IPS-20b (cell line): ENCODE measurements at regions not wholly inside any gene's neighbourhood (a gene's known extent, or its start where the extent isn't known, plus 50 kb on each side); places are given as distances from the start of the nearest gene placed in this dataset.

ENCODE experiments used
- H3K27ac ChIP-seq: one replicate; pipeline ENCODE4 v1.5.1; 2013; ENCODE audit warnings: low read length
- H3K27me3 ChIP-seq: 2 replicates; pipeline ENCODE4 v1.6.1; 2013; ENCODE audit warnings: mild to moderate bottlenecking, low read length, inconsistent platforms; ENCODE audit not compliant: insufficient read depth
- H3K36me3 ChIP-seq: 2 replicates; pipeline ENCODE4 v1.6.1; 2013; ENCODE audit warnings: low read depth, mild to moderate bottlenecking, inconsistent platforms, low read length, moderate library complexity; ENCODE audit not compliant: insufficient read depth
- H3K4me1 ChIP-seq: 2 replicates; pipeline ENCODE4 v1.6.1; 2013; ENCODE audit warnings: mild to moderate bottlenecking, control low read depth, inconsistent platforms, low read length, moderate library complexity; ENCODE audit not compliant: insufficient read depth
- H3K4me3 ChIP-seq: 2 replicates; pipeline ENCODE4 v1.5.1; 2013; ENCODE audit warnings: mild to moderate bottlenecking, low read length, inconsistent platforms
- H3K9ac ChIP-seq: 2 replicates; pipeline ENCODE4 v1.6.1; 2013; ENCODE audit warnings: low read depth, mild to moderate bottlenecking, inconsistent platforms, low read length, moderate library complexity
- H3K9me3 ChIP-seq: 2 replicates; pipeline ENCODE4 v1.6.1; 2013; ENCODE audit warnings: mild to moderate bottlenecking, low read depth, low read length, inconsistent platforms; ENCODE audit not compliant: insufficient read depth

DNA sequence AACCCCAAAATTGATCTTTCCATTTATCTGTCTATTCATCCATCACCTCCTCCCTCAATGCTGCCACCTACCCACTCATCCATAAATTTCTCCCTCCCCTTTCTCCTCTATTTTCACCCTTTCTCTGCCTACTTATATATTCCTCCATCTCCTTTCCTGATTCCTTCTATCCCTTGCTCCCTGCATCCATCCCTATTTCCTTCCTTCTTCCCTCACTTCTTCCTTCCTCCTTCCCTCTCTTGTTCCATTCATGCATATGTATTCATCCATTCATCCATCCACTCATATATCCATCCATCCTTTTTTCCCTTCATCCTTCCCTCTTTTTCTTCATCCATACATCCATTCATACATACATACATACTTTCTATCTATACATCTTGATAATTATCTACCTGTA lies 76.3 kb upstream of the GGTLC1 start:
- Histone ChIP-seq H3K4me3 (no peak overlapping the region), H3K27ac (no peak overlapping the region), H3K9me3 (no peaks in the 10 kb centered on the region), H3K27me3 (no peaks in the 10 kb centered on the region), H3K9ac (no peak overlapping the region), H3K36me3 (no peaks in the 10 kb centered on the region), H3K4me1 (no peaks in the 10 kb centered on the region)

DNA sequence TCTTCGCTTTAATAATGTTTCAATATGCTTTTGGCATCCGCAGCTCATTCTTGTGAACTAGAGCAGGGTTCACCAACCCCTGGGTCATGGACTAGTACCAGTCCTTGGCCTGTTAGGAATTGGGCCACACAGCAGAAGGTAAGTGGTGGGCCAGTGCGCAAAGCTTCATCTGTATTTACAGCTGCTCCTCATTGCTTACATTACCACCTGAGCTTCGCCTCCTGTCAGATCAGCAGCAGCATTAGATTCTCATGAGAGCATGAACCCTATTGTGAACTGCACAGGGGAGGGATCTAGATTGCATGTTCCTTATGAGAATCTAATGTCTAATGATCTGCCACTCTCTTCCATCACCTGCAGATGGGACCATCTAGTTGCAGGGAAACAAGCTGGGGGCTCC lies 75.5 kb upstream of the GGTLC1 start:
- H3K27ac ChIP-seq = no peak overlapping the region
- no peak overlapping the region for H3K9ac ChIP-seq
- H3K36me3 ChIP-seq = no peaks in the 10 kb centered on the region
- H3K27me3 ChIP-seq = no peaks in the 10 kb centered on the region
- no peaks in the 10 kb centered on the region for H3K9me3 ChIP-seq
- no peak overlapping the region for H3K4me3 ChIP-seq
- no peaks in the 10 kb centered on the region; the same call in 1 of the 2 replicates for H3K4me1 ChIP-seq

DNA sequence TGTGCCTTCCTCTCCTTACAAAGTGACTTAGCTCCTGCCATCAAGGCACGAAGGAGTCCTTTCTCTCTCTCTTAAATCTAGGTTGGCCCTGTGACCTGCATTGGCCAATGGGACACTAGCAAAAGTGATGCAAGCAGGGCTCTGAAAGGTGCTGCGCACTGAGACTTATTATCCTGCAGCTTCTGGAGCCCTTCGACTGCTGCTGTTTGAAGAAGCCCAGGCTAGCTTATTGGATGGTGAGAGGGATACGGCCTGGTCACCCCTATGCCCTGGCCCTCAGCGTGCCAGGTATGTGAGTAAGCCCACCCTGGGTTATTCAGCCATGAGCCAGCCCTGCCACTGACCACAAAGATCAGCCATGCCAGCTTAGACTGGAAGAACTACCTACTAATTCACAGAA lies 74.5 kb upstream of the GGTLC1 start:
- H3K9ac ChIP-seq = no peak overlapping the region
- H3K4me3 ChIP-seq = no peak overlapping the region
- no peaks in the 10 kb centered on the region for H3K36me3 ChIP-seq
- no peaks in the 10 kb centered on the region for H3K27me3 ChIP-seq
- no peak overlapping the region for H3K27ac ChIP-seq
- no peaks in the 10 kb centered on the region; the same call in 1 of the 2 replicates for H3K4me1 ChIP-seq
- no peaks in the 10 kb centered on the region for H3K9me3 ChIP-seq

DNA sequence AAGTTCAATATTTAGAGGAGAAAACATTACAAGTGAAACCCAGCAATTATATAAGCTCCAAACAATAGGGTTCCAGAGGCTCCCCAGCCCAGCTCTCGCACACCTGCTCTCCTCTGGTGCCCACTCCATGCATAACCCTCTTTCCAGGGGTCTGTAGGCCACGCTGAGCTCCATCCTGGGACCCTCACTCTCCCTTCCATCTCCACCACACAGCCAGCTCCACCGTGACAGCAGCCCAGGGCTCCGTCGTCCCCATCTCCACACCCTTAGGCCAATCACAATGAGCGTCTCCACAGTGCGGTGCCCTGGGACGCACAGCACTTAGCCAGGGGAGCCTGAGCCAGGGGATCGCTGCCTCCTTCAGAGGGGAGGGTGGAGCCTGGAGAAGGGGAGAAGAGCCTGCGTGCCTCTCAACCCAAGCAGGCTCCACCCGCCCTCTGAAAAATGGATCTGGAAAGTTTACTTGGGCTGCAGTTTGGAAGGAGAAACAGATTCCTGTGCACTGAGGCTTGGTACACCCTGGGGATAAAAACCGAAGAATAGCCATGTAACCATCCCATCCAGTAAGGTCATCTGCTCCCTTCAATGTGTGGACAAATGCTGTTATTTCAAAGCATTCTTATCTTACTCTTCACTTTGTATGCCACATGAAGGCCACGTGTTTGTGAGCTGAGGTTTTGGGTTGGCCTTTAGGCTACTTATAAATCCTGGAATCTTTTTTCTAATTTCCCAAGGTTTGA lies 72.4 kb upstream of the GGTLC1 start:
- Histone ChIP-seq H3K27me3 (no peaks in the 10 kb centered on the region), H3K9me3 (no peaks in the 10 kb centered on the region), H3K36me3 (no peaks in the 10 kb centered on the region), H3K27ac (no peak overlapping the region), H3K4me1 (no peaks in the 10 kb centered on the region; the same call in 1 of the 2 replicates), H3K4me3 (no peak overlapping the region), H3K9ac (no peak overlapping the region)

DNA sequence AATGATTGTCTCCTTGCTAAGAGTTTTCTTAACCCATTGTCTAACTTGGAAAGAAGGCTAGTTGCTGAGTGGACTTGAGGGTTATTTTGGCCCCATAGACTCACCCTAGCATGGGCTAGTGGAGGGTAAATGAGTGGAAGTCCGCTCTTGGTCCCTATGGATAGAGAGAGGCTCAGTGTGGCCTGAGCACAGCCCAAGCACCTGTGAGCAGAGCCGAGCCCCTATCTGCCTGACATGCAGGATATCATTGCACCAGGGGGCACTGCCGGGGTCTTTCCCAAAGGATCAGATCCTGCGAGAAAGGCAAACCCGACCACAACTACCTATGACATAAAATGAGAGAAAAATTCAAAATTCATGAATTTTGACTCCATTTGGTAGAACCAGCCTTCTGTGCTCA lies 70.6 kb upstream of the GGTLC1 start:
- Histone ChIP-seq H3K9me3 (no peaks in the 10 kb centered on the region), H3K4me1 (no peaks in the 10 kb centered on the region; the same call in 1 of the 2 replicates), H3K4me3 (no peak overlapping the region), H3K27me3 (no peaks in the 10 kb centered on the region), H3K27ac (no peak overlapping the region), H3K9ac (no peak overlapping the region), H3K36me3 (no peaks in the 10 kb centered on the region)

DNA sequence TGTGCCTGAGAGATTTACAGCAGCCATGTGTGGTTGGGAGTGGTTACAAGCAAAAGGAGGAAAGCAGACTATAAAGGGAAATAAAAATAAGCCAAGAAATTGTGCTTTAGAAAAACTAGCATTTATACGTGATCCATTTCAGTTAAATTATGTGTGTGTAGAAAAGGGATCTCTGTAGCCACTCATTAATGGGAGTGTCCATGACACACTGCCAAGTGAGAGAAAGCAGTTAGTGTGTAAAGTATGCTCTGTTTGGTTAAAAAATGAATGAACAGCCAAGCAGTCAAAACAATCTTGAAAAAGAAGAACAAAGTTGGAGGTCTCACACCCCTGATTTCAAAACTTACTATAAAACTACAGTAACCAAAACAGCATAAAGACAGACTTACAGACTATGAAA lies 67.9 kb upstream of the GGTLC1 start:
- Histone ChIP-seq H3K27me3 (no peaks in the 10 kb centered on the region), H3K27ac (no peak overlapping the region), H3K9ac (no peak overlapping the region), H3K4me1 (no peaks in the 10 kb centered on the region; the same call in 1 of the 2 replicates), H3K9me3 (no peaks in the 10 kb centered on the region), H3K4me3 (no peak overlapping the region), H3K36me3 (no peaks in the 10 kb centered on the region)

DNA sequence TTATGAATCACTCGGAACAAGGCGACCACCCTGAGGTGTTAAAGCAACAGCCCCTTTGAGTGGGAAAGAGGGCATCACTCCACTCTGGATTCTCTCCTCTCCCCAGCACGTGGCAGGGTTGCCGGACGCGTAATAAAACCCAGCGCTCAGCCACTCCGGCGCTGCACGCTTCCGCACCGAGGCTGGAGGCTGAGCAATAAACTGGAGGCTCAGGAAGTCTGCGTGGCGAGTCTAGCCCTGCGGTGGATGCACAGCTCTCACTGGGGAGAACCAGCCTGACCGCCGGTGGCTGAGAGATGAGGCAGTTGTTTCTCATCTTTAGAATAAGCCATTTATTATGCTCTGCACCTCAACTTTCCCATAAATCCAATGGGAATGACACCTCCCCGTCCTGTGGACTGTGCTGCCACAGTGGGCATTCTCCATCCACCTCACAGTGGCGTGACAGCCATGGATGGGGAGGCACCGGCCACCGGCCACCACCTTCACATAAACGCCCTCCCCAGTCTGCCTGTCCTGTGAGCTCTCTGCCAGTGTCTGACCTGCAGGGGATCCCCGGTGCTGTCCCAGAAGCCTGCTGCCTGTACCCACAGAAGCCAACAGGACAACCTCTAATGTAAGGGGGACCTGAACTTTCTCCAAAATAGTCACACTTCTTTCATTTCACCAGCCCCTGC lies 64.2 kb upstream of the GGTLC1 start:
- no peaks in the 10 kb centered on the region for H3K9me3 ChIP-seq
- H3K4me3 ChIP-seq = no peak overlapping the region
- no peaks in the 10 kb centered on the region for H3K36me3 ChIP-seq
- H3K27me3 ChIP-seq = no peaks in the 10 kb centered on the region
- no peaks in the 10 kb centered on the region for H3K4me1 ChIP-seq
- no peak overlapping the region for H3K27ac ChIP-seq
- no peak overlapping the region for H3K9ac ChIP-seq

DNA sequence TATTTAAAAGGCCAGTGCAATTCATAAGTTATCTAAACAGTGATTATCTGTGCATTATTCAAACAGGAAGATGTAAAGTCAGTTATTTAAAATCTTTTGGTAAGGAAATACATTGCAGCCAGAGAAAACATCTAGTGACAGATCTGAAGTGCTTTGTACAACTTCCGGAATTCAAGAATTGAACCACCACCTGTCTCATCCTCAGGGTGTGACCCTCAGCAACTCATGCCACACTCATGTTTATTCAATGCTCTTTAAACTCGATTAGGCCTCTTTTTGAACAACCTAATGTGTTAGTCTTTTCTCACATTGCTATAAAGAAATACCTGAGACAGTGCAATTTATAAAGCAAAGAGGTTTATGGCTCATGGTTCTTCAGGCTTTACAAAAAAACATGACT lies 62.6 kb upstream of the GGTLC1 start:
- Histone ChIP-seq H3K4me1 (no peaks in the 10 kb centered on the region), H3K4me3 (no peak overlapping the region), H3K9ac (no peak overlapping the region), H3K27me3 (no peaks in the 10 kb centered on the region), H3K27ac (no peak overlapping the region), H3K36me3 (no peaks in the 10 kb centered on the region), H3K9me3 (no peaks in the 10 kb centered on the region)

DNA sequence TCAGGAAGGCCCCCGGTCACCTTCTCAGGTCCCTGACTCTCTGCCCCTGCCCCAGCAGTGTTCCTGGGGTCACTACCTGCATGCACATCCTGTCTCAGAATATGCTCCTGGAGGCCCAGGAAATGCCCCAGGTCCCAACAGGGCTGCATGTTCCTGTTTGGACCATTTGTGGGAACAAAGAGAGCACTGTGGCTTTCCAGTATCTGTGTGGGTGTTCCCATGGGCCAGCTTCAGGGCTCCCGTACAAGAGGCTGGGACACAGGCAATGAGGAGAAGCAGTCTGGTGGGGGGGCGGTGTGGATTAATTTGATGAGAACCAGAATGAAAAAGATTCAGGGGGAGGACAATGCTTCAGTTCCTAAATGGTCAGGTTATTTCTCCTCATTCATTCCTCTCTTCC lies 61.5 kb upstream of the GGTLC1 start:
- no peak overlapping the region for H3K9ac ChIP-seq
- H3K9me3 ChIP-seq = no peaks in the 10 kb centered on the region
- no peaks in the 10 kb centered on the region for H3K4me1 ChIP-seq
- no peaks in the 10 kb centered on the region for H3K27me3 ChIP-seq
- H3K27ac ChIP-seq = no peak overlapping the region
- no peaks in the 10 kb centered on the region for H3K36me3 ChIP-seq
- no peak overlapping the region for H3K4me3 ChIP-seq

DNA sequence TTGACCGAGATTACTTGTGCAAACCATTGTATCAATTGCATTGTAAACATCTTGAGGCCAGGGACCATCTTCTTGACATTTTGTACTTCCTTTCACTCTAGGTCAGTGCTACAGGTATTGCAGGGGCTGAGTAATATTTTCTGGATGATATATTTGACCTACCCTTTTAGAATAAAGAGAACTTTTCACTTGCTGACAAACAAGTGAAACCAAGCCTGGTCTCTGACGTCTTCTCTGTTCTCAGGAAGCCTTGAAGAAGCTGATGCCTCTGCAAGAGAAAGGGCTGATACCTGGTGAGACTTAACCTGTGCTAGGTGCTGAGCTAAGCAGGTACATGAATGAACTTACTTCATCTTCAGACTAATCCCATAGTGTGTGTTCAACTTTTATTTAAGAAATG lies 60.5 kb upstream of the GGTLC1 start:
- H3K27me3 ChIP-seq = no peaks in the 10 kb centered on the region
- H3K9ac ChIP-seq = no peak overlapping the region
- no peaks in the 10 kb centered on the region for H3K4me1 ChIP-seq
- no peaks in the 10 kb centered on the region for H3K36me3 ChIP-seq
- no peak overlapping the region for H3K27ac ChIP-seq
- H3K9me3 ChIP-seq = no peaks in the 10 kb centered on the region
- no peak overlapping the region for H3K4me3 ChIP-seq

DNA sequence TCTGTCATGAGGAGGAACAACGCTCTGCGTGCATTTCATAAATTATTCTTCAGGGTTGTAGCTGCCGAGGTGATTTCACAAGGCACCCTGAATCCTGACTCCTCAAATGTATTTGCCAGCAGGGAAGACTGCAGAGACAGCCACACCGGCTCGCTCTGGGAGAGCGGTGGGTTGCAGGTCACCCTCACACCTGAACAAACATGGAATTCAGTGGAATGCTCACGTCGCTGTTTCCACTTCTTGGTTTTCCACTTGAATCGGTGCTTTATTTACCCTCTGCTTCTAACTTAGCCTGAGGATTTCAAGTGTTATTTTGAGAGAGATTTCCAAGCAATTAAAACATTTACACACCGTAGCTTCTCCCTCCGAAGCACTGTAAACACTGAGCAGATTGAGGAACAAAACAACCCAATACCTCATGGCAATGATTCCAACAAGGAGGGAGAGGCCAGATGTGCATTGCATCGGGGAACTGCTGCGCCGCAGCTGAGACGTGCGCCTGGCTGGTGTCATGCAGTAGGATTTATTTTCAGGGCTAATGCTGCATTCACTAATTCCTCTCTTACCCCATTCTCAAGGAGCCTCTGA lies 59.5 kb upstream of the GGTLC1 start:
- no peaks in the 10 kb centered on the region for H3K27me3 ChIP-seq
- no peaks in the 10 kb centered on the region for H3K36me3 ChIP-seq
- H3K9ac ChIP-seq = no peak overlapping the region
- no peak overlapping the region for H3K4me3 ChIP-seq
- H3K4me1 ChIP-seq = no peaks in the 10 kb centered on the region
- H3K27ac ChIP-seq = no peak overlapping the region
- H3K9me3 ChIP-seq = no peaks in the 10 kb centered on the region

DNA sequence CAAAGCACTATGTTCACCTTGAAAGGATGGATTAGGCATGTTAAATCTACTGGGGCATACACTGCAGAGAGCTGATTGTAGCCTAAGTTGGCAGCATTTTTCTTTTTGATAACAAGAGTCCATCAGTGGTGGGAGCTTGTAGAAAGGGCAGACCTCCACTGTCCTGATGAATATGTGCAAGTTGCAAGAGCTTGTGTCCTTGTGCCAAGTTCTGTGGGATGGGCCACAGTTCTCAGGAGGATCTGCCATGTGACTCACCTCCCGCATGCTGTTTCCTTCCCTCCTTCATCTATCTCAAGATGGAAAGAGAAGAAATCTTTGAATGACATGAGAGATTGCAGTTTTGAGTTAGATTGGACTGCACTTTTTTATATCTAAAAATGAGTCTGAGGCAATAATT lies 58.3 kb upstream of the GGTLC1 start:
- H3K27me3 ChIP-seq = no peaks in the 10 kb centered on the region
- no peak overlapping the region for H3K27ac ChIP-seq
- no peak overlapping the region for H3K9ac ChIP-seq
- H3K4me3 ChIP-seq = no peak overlapping the region
- H3K4me1 ChIP-seq = no peaks in the 10 kb centered on the region
- no peaks in the 10 kb centered on the region for H3K36me3 ChIP-seq
- no peaks in the 10 kb centered on the region for H3K9me3 ChIP-seq
